Tongue (tissue), 1 donor: ENCODE measurements at regions not wholly inside any gene's neighbourhood (a gene's known extent, or its start where the extent isn't known, plus 50 kb on each side); places are given as distances from the start of the nearest gene placed in this dataset.
A peak's percentile ranks its signal among the peaks of the same experiment; 100 is the strongest.

Source experiments
- DNase-seq: peaks from one replicate; pipeline ENCODE4 v3.0.0-alpha.2; 2015

- peak; percentile 41 for DNase-seq
Measured at GRCh38 chr1:79079770-79080169, 73.2 kb upstream of the ADGRL4 start.

GRCh38 chr1:79074975-79075374 is 68.4 kb upstream of the ADGRL4 start:
- DNase-seq = no peak

GRCh38 chr1:79069828-79070227 is 63.3 kb upstream of the ADGRL4 start:
- DNase-seq = no peak

- no peak for DNase-seq
Measured at GRCh38 chr1:79059341-79059740, 52.8 kb upstream of the ADGRL4 start.
